B cell (primary cell): ENCODE measurements at regions not wholly inside any gene's neighbourhood (a gene's known extent, or its start where the extent isn't known, plus 50 kb on each side); places are given as distances from the start of the nearest gene placed in this dataset.

Source experiments
- ATAC-seq: fragments of 200-7000 bp; cut with Tn5 transposase; one replicate; pipeline ENCODE4 v1.10.0; 2021; ENCODE audit warnings: low read depth, mild to moderate bottlenecking, moderate number of reproducible peaks, moderate library complexity
- CTCF ChIA-PET: fragments of 350-600 bp; sonication (Branson Sonifier 250); formaldehyde crosslinking; loops from one replicate; lab custom pipeline; 2021; ENCODE audit warnings: antibody characterized with exemption, inconsistent platforms; lab: Charles Lee
- POLR2A ChIA-PET: fragments of 350-600 bp; sonication (Branson Sonifier 250); formaldehyde crosslinking; loops from one replicate; lab custom pipeline; 2021; ENCODE audit warnings: antibody characterized with exemption; lab: Charles Lee
- DNase-seq: peaks from one replicate; pipeline ENCODE4 v3.0.0; 2013
- H2AFZ ChIP-seq: 2 replicates; pipeline ENCODE4 v1.6.1; 2012; ENCODE audit warnings: mild to moderate bottlenecking, low read depth, low read length; ENCODE audit not compliant: insufficient read depth, poor library complexity, severe bottlenecking
- H3K27ac ChIP-seq, 2 donors: 1 replicate in 1 of 2; 2 replicates in 1 of 2; pipeline ENCODE4 v1.5.1; 2012 to 2013; ENCODE audit warnings: low read length in 2 of 2, mild to moderate bottlenecking in 2 of 2, moderate library complexity in 1 of 2
- H3K27me3 ChIP-seq, 4 experiments: fragments of 200-600 bp in 1 of 4; sonication (generic) in 1 of 4; replicated peaks in 1 of 4; 1 replicate in 2 of 4; 2 replicates in 2 of 4; pipeline versions ENCODE4 v1.6.1 to v1.7.0; 2013 to 2016; ENCODE audit warnings: low read length in 3 of 4, mild to moderate bottlenecking in 2 of 4, mixed read lengths in 1 of 4, moderate library complexity in 1 of 4; ENCODE audit not compliant: insufficient read depth in 4 of 4, control insufficient read depth in 3 of 4; ENCODE audit errors: control extremely low read depth in 1 of 4
- H3K36me3 ChIP-seq, 2 experiments: replicated peaks in 1 of 2; 1 replicate in 1 of 2; 2 replicates in 1 of 2; pipeline versions ENCODE4 v1.6.1 to v1.7.1; 2013; ENCODE audit warnings: low read length in 1 of 2; ENCODE audit not compliant: insufficient read depth in 2 of 2, control insufficient read depth in 1 of 2; ENCODE audit errors: control extremely low read depth in 1 of 2, extremely low read depth in 1 of 2
- H3K4me1 ChIP-seq, 2 donors: fragments of 200-600 bp in 1 of 2; sonication (generic) in 1 of 2; 1 replicate in 1 of 2; 2 replicates in 1 of 2; pipeline versions ENCODE4 v1.5.1 to v1.6.1; 2013 to 2017; ENCODE audit warnings: low read length in 2 of 2; ENCODE audit not compliant: control insufficient read depth in 2 of 2, insufficient read depth in 2 of 2
- H3K4me2 ChIP-seq: replicated peaks from 2 replicates; pipeline ENCODE3; 2012; ENCODE audit warnings: mild to moderate bottlenecking, low read depth, low read length; ENCODE audit not compliant: poor library complexity, severe bottlenecking
- H3K4me3 ChIP-seq, 5 experiments: fragments of 200-600 bp in 1 of 5; sonication (generic) in 1 of 5; 1 replicate in 3 of 5; 2 replicates in 2 of 5; pipeline versions ENCODE4 v1.5.1 to v1.7.0; 2011 to 2016; ENCODE audit warnings: low read length in 4 of 5, mild to moderate bottlenecking in 4 of 5, low read depth in 2 of 5, control low read depth in 1 of 5, moderate library complexity in 1 of 5; ENCODE audit not compliant: insufficient read depth in 1 of 5; ENCODE audit errors: control extremely low read depth in 1 of 5, extremely low read depth in 1 of 5
- H3K79me2 ChIP-seq: fragments of 200-600 bp; sonication (generic); one replicate; pipeline ENCODE4 v1.6.0; 2016; ENCODE audit warnings: low read length; ENCODE audit not compliant: control insufficient read depth, insufficient read depth
- H3K9ac ChIP-seq: fragments of 200-600 bp; sonication (generic); 2 replicates; pipeline ENCODE4 v1.6.1; 2017; ENCODE audit warnings: mild to moderate bottlenecking, low read length, moderate library complexity
- H3K9me3 ChIP-seq, 3 donors: one replicate each; pipeline versions ENCODE4 v1.6.1 to v1.7.1; 2013; ENCODE audit warnings: low read length in 2 of 3; ENCODE audit not compliant: control insufficient read depth in 2 of 3, insufficient read depth in 1 of 3; ENCODE audit errors: control extremely low read depth in 1 of 3
- H4K20me1 ChIP-seq: 2 replicates; pipeline ENCODE4 v1.6.0; 2012; ENCODE audit warnings: mild to moderate bottlenecking, low read length; ENCODE audit not compliant: insufficient read depth, control insufficient read depth, poor library complexity, severe bottlenecking
- H3K27ac Mint-ChIP-seq: one replicate; pipeline ENCODE4 v1.8.0; 2021; ENCODE audit warnings: mixed read lengths
- H3K27me3 Mint-ChIP-seq: one replicate; pipeline ENCODE4 v1.8.0; 2021; ENCODE audit warnings: mixed read lengths
- H3K4me1 Mint-ChIP-seq: one replicate; pipeline ENCODE4 v1.8.0; 2021; ENCODE audit warnings: mixed read lengths
- H3K4me3 Mint-ChIP-seq: one replicate; pipeline ENCODE4 v1.8.0; 2021; ENCODE audit warnings: mixed read lengths
- H3K9me3 Mint-ChIP-seq: one replicate; pipeline ENCODE4 v1.8.0; 2022; ENCODE audit warnings: mixed read lengths; ENCODE audit not compliant: insufficient read depth
- CTCF ChIP-seq: fragments of 200-600 bp; IDR thresholded peaks from one replicate; pipeline ENCODE4 v1.8.0; 2022; ENCODE audit warnings: antibody characterized with exemption, mild to moderate bottlenecking
- EZH2 ChIP-seq: IDR thresholded peaks from 2 replicates; pipeline ENCODE4 v1.6.1; 2012; ENCODE audit warnings: borderline replicate concordance, low read depth, mild to moderate bottlenecking, moderate library complexity, low read length; ENCODE audit not compliant: insufficient read depth, poor library complexity, severe bottlenecking
- WGBS: methylation state at CpG from one replicate; pipeline ENCODE4 v1.1.5; 2013; ENCODE audit warnings: missing lambda C conversion rate; ENCODE audit not compliant: insufficient coverage; 5-methylcytosine and 5-hydroxymethylcytosine counted together
- intact Hi-C: fragments of 100-400 bp; cut with micrococcal nuclease; formaldehyde crosslinking; loops from one replicate; pipeline ENCODE4 v1.10.0; 2022

DNA sequence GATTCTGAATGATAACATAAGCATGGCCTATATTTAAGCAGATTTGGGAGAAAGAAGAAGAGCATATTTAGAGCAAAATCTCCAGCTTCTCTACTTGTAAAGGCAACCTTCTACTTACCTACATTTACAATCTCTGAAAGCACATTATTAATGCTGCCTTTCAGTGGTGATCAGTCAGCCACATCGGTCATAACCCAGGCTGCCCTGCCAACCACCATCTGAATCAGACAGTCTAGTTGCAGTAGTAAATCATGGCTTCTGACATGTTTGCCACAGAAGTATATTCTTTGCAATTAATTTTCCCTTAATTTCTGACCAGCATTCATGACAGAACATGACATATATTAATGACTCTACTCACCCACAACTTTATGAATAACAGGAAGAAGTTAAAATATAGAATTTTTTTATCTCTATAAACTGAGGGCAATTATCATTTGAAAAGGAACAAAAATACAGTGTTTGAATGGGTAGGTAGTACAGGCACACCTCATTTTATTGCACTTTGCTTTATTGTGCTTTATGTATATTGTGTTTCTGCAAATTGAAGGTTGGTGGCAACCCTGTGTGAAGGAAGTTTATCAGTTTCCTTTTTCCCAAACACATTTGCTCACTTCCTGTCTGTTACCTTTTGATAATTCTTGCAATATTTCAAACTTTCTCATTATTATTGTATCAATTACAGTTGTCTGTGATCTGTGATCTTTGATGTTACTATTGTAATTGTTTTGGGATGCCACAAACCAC is 531.6 kb upstream of the CHAC2 start:
- no peaks in the 10 kb centered on the region for H3K4me1 ChIP-seq
- H4K20me1 ChIP-seq = no peaks in the 10 kb centered on the region
- intact Hi-C loops = no loop called here
- no peaks in the 10 kb centered on the region for H3K4me1 Mint-ChIP-seq
- H3K9me3 ChIP-seq = no peaks in the 10 kb centered on the region
- H3K27me3 ChIP-seq = no peaks in the 10 kb centered on the region
- ChIA-PET POLR2A (no interaction called here), CTCF (no interaction called here)
- WGBS = no CpG with 5 or more reads among the region's 1 CpG
- H3K4me3 Mint-ChIP-seq = no peak overlapping the region
- no peak overlapping the region for H3K27ac ChIP-seq
- no peak overlapping the region for H3K4me2 ChIP-seq
- H3K27ac Mint-ChIP-seq = no peak overlapping the region
- no peaks in the 10 kb centered on the region for H3K9me3 Mint-ChIP-seq
- no peak for ATAC-seq
- TF ChIP-seq CTCF (no peak), EZH2 (no peak)
- no peak overlapping the region for H3K9ac ChIP-seq
- H3K79me2 ChIP-seq = no peaks in the 10 kb centered on the region
- no peak for DNase-seq
- H3K4me3 ChIP-seq = no peak overlapping the region
- no peaks in the 10 kb centered on the region for H3K27me3 Mint-ChIP-seq
- no peaks in the 10 kb centered on the region for H3K36me3 ChIP-seq
- H2AFZ ChIP-seq = no peak overlapping the region

- Histone ChIP-seq H3K4me3 (no peak overlapping the region), H2AFZ (no peak overlapping the region), H3K27me3 (no peaks in the 10 kb centered on the region), H3K4me1 (no peaks in the 10 kb centered on the region), H3K9ac (no peak overlapping the region), H3K9me3 (no peaks in the 10 kb centered on the region), H3K36me3 (no peaks in the 10 kb centered on the region), H4K20me1 (no peaks in the 10 kb centered on the region), H3K4me2 (no peak overlapping the region), H3K27ac (no peak overlapping the region), H3K79me2 (no peaks in the 10 kb centered on the region)
- DNase-seq = no peak
- Mint-ChIP-seq H3K4me3 (no peak overlapping the region), H3K27me3 (no peaks in the 10 kb centered on the region), H3K27ac (no peak overlapping the region), H3K9me3 (no peaks in the 10 kb centered on the region), H3K4me1 (no peaks in the 10 kb centered on the region)
- TF ChIP-seq CTCF (no peak), EZH2 (no peak)
- WGBS = 0% methylated on average over 1 of the region's 1 CpG
- intact Hi-C loops = no loop called here
- no peak for ATAC-seq
- ChIA-PET POLR2A (no interaction called here), CTCF (no interaction called here)
These were observed 533.1 kb upstream of the CHAC2 start for GRCh38 chr2:53234548-53234903.
